IMR-90 (cell line): ENCODE measurements at regions not wholly inside any gene's neighbourhood (a gene's known extent, or its start where the extent isn't known, plus 50 kb on each side); places are given as distances from the start of the nearest gene placed in this dataset.

ENCODE experiments used
- ATAC-seq: fragments of 200-7000 bp; cut with Tn5 transposase; 2 replicates; pipeline ENCODE4 v1.9.1; 2020; ENCODE audit warnings: low read depth, mild to moderate bottlenecking, moderate library complexity
- BruUV-seq: library from RNA; stranded (reverse); fragments of 400-500 nt; replicated peaks from 2 replicates; lab custom pipeline; 2021; lab: Mats Ljungman, UMichigan
- CTCF ChIA-PET: fragments of 300-600 bp; formaldehyde crosslinking; extraction: SDS; loops from one replicate; lab custom pipeline; 2021; ENCODE audit warnings: antibody characterized with exemption; lab: Yijun Ruan, JAX
- POLR2A ChIA-PET: fragments of 300-600 bp; sonication (Branson Sonifier 250); formaldehyde crosslinking; loops from one replicate; lab custom pipeline; 2022; ENCODE audit warnings: antibody characterized with exemption; ENCODE audit not compliant: unreplicated experiment; lab: Charles Lee
- DNase-seq: peaks from one replicate; pipeline ENCODE4 v3.0.0; 2013
- H2AFZ ChIP-seq: replicated peaks from 2 replicates; pipeline ENCODE3; 2013; ENCODE audit warnings: low read length, mild to moderate bottlenecking; ENCODE audit not compliant: poor library complexity
- H2AK5ac ChIP-seq: 2 replicates; pipeline ENCODE4 v1.6.1; 2013; ENCODE audit warnings: low read depth, low read length, inconsistent platforms
- H2AK9ac ChIP-seq: replicated peaks from 2 replicates; pipeline ENCODE3; 2013; ENCODE audit warnings: mild to moderate bottlenecking, low read depth, low read length, moderate library complexity; ENCODE audit not compliant: poor library complexity
- H2BK120ac ChIP-seq: 2 replicates; pipeline ENCODE4 v1.6.1; 2013; ENCODE audit warnings: low read depth, low read length, inconsistent platforms
- H2BK15ac ChIP-seq: 3 replicates; pipeline ENCODE4 v1.6.1; 2013; ENCODE audit warnings: low read depth, low read length, inconsistent platforms
- H2BK20ac ChIP-seq: 2 replicates; pipeline ENCODE4 v1.6.1; 2013; ENCODE audit warnings: low read depth, mild to moderate bottlenecking, inconsistent platforms, low read length, moderate library complexity
- H2BK5ac ChIP-seq: 2 replicates; pipeline ENCODE4 v1.6.1; 2013; ENCODE audit warnings: mild to moderate bottlenecking, low read depth, low read length, inconsistent platforms; ENCODE audit not compliant: poor library complexity, severe bottlenecking
- H3K14ac ChIP-seq: replicated peaks from 2 replicates; pipeline ENCODE4 v1.6.1; 2013; ENCODE audit warnings: low read depth, low read length, inconsistent platforms
- H3K18ac ChIP-seq: 2 replicates; pipeline ENCODE4 v1.6.1; 2013; ENCODE audit warnings: low read depth, low read length, control low read depth
- H3K23ac ChIP-seq: 2 replicates; pipeline ENCODE4 v1.6.1; 2013; ENCODE audit warnings: low read depth, low read length, inconsistent platforms
- H3K27ac ChIP-seq: 2 replicates; pipeline ENCODE4 v1.5.1; 2013; ENCODE audit warnings: mild to moderate bottlenecking, control low read depth, low read length; ENCODE audit not compliant: insufficient read depth
- H3K27me3 ChIP-seq: 2 replicates; pipeline ENCODE4 v1.6.1; 2013; ENCODE audit warnings: low read length; ENCODE audit not compliant: control insufficient read depth, insufficient read depth
- H3K36me3 ChIP-seq: 2 replicates; pipeline ENCODE4 v1.6.1; 2013; ENCODE audit warnings: low read length, mixed read lengths; ENCODE audit not compliant: control insufficient read depth, insufficient read depth
- H3K4ac ChIP-seq: 2 replicates; pipeline ENCODE4 v1.6.1; 2013; ENCODE audit warnings: low read depth, low read length, inconsistent platforms
- H3K4me1 ChIP-seq: 2 replicates; pipeline ENCODE4 v1.6.1; 2013; ENCODE audit warnings: low read length, mixed read lengths; ENCODE audit not compliant: control insufficient read depth, insufficient read depth
- H3K4me2 ChIP-seq: 2 replicates; pipeline ENCODE4 v1.6.1; 2013; ENCODE audit warnings: low read depth, mild to moderate bottlenecking, control low read depth, low read length, moderate library complexity
- H3K4me3 ChIP-seq: 2 replicates; pipeline ENCODE4 v1.5.1; 2013; ENCODE audit warnings: low read depth, mild to moderate bottlenecking, control low read depth, low read length, moderate library complexity; ENCODE audit not compliant: insufficient read depth
- H3K56ac ChIP-seq: 2 replicates; pipeline ENCODE4 v1.6.1; 2013; ENCODE audit warnings: low read length, inconsistent platforms; ENCODE audit not compliant: insufficient read depth; ENCODE audit errors: extremely low read depth
- H3K79me1 ChIP-seq, 2 experiments: 2 replicates each; pipeline ENCODE4 v1.6.1; 2013; ENCODE audit warnings: low read length in 2 of 2, inconsistent platforms in 1 of 2, low read depth in 1 of 2
- H3K9ac ChIP-seq: 2 replicates; pipeline ENCODE4 v1.6.1; 2013; ENCODE audit warnings: low read depth, low read length, control low read depth
- H3K9me1 ChIP-seq: 2 replicates; pipeline ENCODE4 v1.6.1; 2013; ENCODE audit warnings: low read length, inconsistent platforms; ENCODE audit not compliant: insufficient read depth
- H3K9me3 ChIP-seq: 2 replicates; pipeline ENCODE4 v1.6.1; 2013; ENCODE audit warnings: low read length; ENCODE audit not compliant: control insufficient read depth, insufficient read depth
- H4K20me1 ChIP-seq: 2 replicates; pipeline ENCODE4 v1.6.1; 2013; ENCODE audit warnings: low read length, inconsistent platforms; ENCODE audit not compliant: insufficient read depth
- H4K5ac ChIP-seq: 2 replicates; pipeline ENCODE4 v1.6.1; 2013; ENCODE audit warnings: mild to moderate bottlenecking, low read depth, low read length, control low read depth
- H4K8ac ChIP-seq, 2 experiments: 2 replicates each; pipeline ENCODE4 v1.6.1; 2013; ENCODE audit warnings: low read depth in 2 of 2, low read length in 2 of 2, control low read depth in 1 of 2, inconsistent platforms in 1 of 2
- H4K91ac ChIP-seq: 2 replicates; pipeline ENCODE4 v1.6.1; 2013; ENCODE audit warnings: low read depth, low read length, inconsistent platforms; ENCODE audit not compliant: insufficient read depth
- ELK1 ChIP-seq: fragments of 150-350 bp; IDR thresholded peaks from 2 replicates; pipeline ENCODE4 v1.6.1; 2016; ENCODE audit warnings: low read depth, mild to moderate bottlenecking, low read length, moderate library complexity, borderline replicate concordance
- MAZ ChIP-seq: IDR thresholded peaks from 2 replicates; pipeline ENCODE4 v1.6.1; 2012; ENCODE audit warnings: low read depth, mild to moderate bottlenecking, low read length, improper control_type of control experiment, moderate library complexity, borderline replicate concordance
- MXI1 ChIP-seq: IDR thresholded peaks from 2 replicates; pipeline ENCODE4 v1.6.1; 2012; ENCODE audit warnings: low read depth, mild to moderate bottlenecking, low read length, moderate library complexity, borderline replicate concordance
- RFX5 ChIP-seq: IDR thresholded peaks from 2 replicates; pipeline ENCODE4 v1.8.0; 2012; ENCODE audit warnings: low read depth, mild to moderate bottlenecking, low read length, moderate library complexity
- WGBS, 2 experiments: methylation state at CpG; one replicate each; pipeline versions ENCODE4 v1.1.5 to v1.1.7; 2013; ENCODE audit warnings: missing lambda C conversion rate in 2 of 2; ENCODE audit not compliant: insufficient read length in 1 of 2; ENCODE audit errors: extremely low coverage in 2 of 2; 5-methylcytosine and 5-hydroxymethylcytosine counted together
- dilution Hi-C: fragments of 300-500 bp; cut with HindIII; formaldehyde crosslinking; loops from one replicate; pipeline ENCODE4 v1.14.3; 2018; ENCODE audit warnings: low sequenced_read_pairs; ENCODE audit not compliant: unreplicated experiment
- in situ Hi-C: fragments of 300-500 bp; cut with MboI; formaldehyde crosslinking; loops from 3 replicates; pipeline ENCODE4 v1.14.3; 2019; ENCODE audit warnings: low sequenced_read_pairs, inconsistent platforms, mixed read lengths
- intact Hi-C: fragments of 100-400 bp; cut with micrococcal nuclease; formaldehyde crosslinking; loops from 2 replicates; pipeline ENCODE4 v1.10.0; 2022
- TF ChIP-seq, protein P1 (sequence below): fragments of 150-350 bp; IDR thresholded peaks from 2 replicates; pipeline ENCODE4 v1.6.1; 2017; ENCODE audit warnings: mild to moderate bottlenecking, antibody characterized with exemption, low read length, low read depth

DNA sequence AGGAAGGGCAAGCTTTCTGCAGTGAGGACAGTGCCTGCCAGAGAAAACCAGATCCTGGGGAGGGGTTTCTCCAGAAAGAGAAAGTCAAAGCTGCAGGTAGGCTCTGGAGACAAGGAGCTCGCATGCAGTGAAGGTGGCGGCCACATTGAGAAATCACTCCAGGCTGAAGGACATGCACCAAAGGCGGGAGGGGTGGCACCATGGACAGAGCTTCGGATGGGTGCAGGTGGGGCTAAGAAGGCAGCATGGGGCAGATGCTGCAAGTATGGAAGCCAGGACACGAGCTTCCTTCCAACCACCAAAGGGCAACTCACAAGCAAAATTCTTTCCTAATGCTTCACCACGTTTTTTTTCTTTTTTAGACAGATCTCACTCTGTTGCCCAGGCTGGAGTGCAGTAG, 104.4 kb upstream of the SLC35G4 start:
- H3K27me3 ChIP-seq = no peaks in the 10 kb centered on the region
- H2AK5ac ChIP-seq = no peak overlapping the region
- H2BK15ac ChIP-seq = no peak overlapping the region
- in situ Hi-C loops (no loop called here), intact Hi-C loops (loop anchor here (5.0 kb wide), 1 partner anchor 178 kb away; no protein-coding TSS in a partner anchor), dilution Hi-C loops (no loop called here)
- CTCF ChIA-PET = interaction anchor here (1.7 kb wide), 1 partner anchor 193 kb away, joined by 5 read pairs; no protein-coding TSS in a partner anchor
- TF ChIP-seq MAZ (no peak), ELK1 (no peak), RFX5 (no peak), MXI1 (no peak)
- TF ChIP-seq, protein P1, sequence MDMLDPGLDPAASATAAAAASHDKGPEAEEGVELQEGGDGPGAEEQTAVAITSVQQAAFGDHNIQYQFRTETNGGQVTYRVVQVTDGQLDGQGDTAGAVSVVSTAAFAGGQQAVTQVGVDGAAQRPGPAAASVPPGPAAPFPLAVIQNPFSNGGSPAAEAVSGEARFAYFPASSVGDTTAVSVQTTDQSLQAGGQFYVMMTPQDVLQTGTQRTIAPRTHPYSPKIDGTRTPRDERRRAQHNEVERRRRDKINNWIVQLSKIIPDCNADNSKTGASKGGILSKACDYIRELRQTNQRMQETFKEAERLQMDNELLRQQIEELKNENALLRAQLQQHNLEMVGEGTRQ = no peak
- H3K4me3 ChIP-seq = no peak overlapping the region
- peaks cover 2% of the 10 kb centered on the region; the same call in 1 of the 2 replicates for H3K4me1 ChIP-seq
- no peaks in the 10 kb centered on the region for H3K79me1 ChIP-seq
- H3K14ac ChIP-seq = no peak overlapping the region
- DNase-seq (no peak), ATAC-seq (no peak)
- 90% methylated on average over 4 of the region's 6 CpGs; no CpG with 5 or more reads in 1 of the 2 experiments for WGBS, 2 experiments
- H3K23ac ChIP-seq = no peak overlapping the region
- no peaks in the 10 kb centered on the region for H4K20me1 ChIP-seq
- no peak overlapping the region for H4K5ac ChIP-seq
- no peak overlapping the region for H2BK5ac ChIP-seq
- H3K56ac ChIP-seq = no peak overlapping the region
- peak overlapping the region; percentile 6 for H2AK9ac ChIP-seq
- H3K36me3 ChIP-seq = no peaks in the 10 kb centered on the region
- no peak overlapping the region for H3K27ac ChIP-seq
- no peak overlapping the region for H2BK120ac ChIP-seq
- peaks cover 3% of the 10 kb centered on the region; the same call in 1 of the 2 replicates for H3K9me1 ChIP-seq
- no peak overlapping the region for H3K9ac ChIP-seq
- BruUV-seq = no TSS peak
- H4K8ac ChIP-seq = no peak overlapping the region
- no peak overlapping the region for H2AFZ ChIP-seq
- H2BK20ac ChIP-seq = no peak overlapping the region
- H4K91ac ChIP-seq = no peak overlapping the region
- no peak overlapping the region for H3K4me2 ChIP-seq
- POLR2A ChIA-PET = no interaction called here
- H3K4ac ChIP-seq = no peak overlapping the region
- no peaks in the 10 kb centered on the region for H3K9me3 ChIP-seq
- H3K18ac ChIP-seq = no peak overlapping the region
